Lung (tissue), 11 donors: ENCODE measurements at regions not wholly inside any gene's neighbourhood (a gene's known extent, or its start where the extent isn't known, plus 50 kb on each side); places are given as distances from the start of the nearest gene placed in this dataset.
A peak's percentile ranks its signal among the peaks of the same experiment; 100 is the strongest.
"Not testable (repeated sequence)": the region's sequence is repeated elsewhere in the genome, so short reads cannot be mapped to it uniquely, and the experiment has no call there.

Source experiments
- ATAC-seq: fragments of 200-7000 bp; cut with Tn5 transposase; one replicate; pipeline ENCODE4 v1.9.1; 2020; ENCODE audit warnings: moderate number of reproducible peaks; ENCODE audit not compliant: insufficient read depth, low FRiP score
- DNase-seq, 3 donors: peaks; one replicate each; pipeline ENCODE4 v3.0.0-alpha.2; 2013 to 2017
- H3K27ac ChIP-seq, 2 donors: one replicate each; pipeline ENCODE4 v1.5.1; 2013; ENCODE audit warnings: mild to moderate bottlenecking in 2 of 2, moderate library complexity in 2 of 2, control low read depth in 1 of 2, inconsistent platforms in 1 of 2, low read depth in 1 of 2, low read length in 1 of 2
- H3K27me3 ChIP-seq, 3 donors: one replicate each; pipeline ENCODE4 v1.5.1; 2013; ENCODE audit warnings: low read length in 2 of 3; ENCODE audit not compliant: control insufficient read depth in 3 of 3, insufficient read depth in 3 of 3
- H3K36me3 ChIP-seq, 4 donors: one replicate each; pipeline ENCODE4 v1.5.1; 2013; ENCODE audit warnings: low read length in 4 of 4, mild to moderate bottlenecking in 1 of 4, moderate library complexity in 1 of 4; ENCODE audit not compliant: control insufficient read depth in 4 of 4, insufficient read depth in 4 of 4
- H3K4me1 ChIP-seq, 5 donors: one replicate each; pipeline ENCODE4 v1.5.1; 2013; ENCODE audit warnings: low read length in 5 of 5, mild to moderate bottlenecking in 2 of 5, moderate library complexity in 1 of 5; ENCODE audit not compliant: control insufficient read depth in 5 of 5, insufficient read depth in 5 of 5
- H3K4me3 ChIP-seq: one replicate; pipeline ENCODE4 v1.5.1; 2013; ENCODE audit warnings: mild to moderate bottlenecking, control low read depth, moderate library complexity
- H3K9ac ChIP-seq, 2 donors: one replicate each; pipeline ENCODE4 v1.5.1; 2013; ENCODE audit warnings: low read length in 2 of 2, control low read depth in 1 of 2; ENCODE audit not compliant: insufficient read depth in 1 of 2
- H3K9me3 ChIP-seq, 4 donors: one replicate each; pipeline ENCODE4 v1.5.1; 2013; ENCODE audit warnings: low read length in 3 of 4, mild to moderate bottlenecking in 1 of 4, moderate library complexity in 1 of 4; ENCODE audit not compliant: control insufficient read depth in 4 of 4, insufficient read depth in 3 of 4
- WGBS, 2 donors: extraction: QIAGEN DNeasy Blood & Tissue Kit; methylation state at CpG; one replicate each; pipeline ENCODE4 v1.1.7; 2013; 5-methylcytosine and 5-hydroxymethylcytosine counted together
- TF ChIP-seq, protein P1 (sequence below): IDR thresholded peaks from 2 replicates; pipeline ENCODE4 v1.5.1; 2012; ENCODE audit warnings: mild to moderate bottlenecking; ENCODE audit errors: control extremely low read depth, extremely low read depth
- donor health status: control.
- donor health status: control.
- donor health status: Bipolar disorder and iron deficiency.
- donor health status: healthy.
- donor health status: DM: yes; HTN: yes; CAD: no.

GRCh38 chr6:22366214-22366613, 69.4 kb upstream of the PRL start:
- 38 to 55% methylated on average over 4 of the region's 4 CpGs for WGBS, 2 donors
- ATAC-seq, result no peak
- no peak overlapping the region for H3K4me3 ChIP-seq
- TF ChIP-seq, protein P1, sequence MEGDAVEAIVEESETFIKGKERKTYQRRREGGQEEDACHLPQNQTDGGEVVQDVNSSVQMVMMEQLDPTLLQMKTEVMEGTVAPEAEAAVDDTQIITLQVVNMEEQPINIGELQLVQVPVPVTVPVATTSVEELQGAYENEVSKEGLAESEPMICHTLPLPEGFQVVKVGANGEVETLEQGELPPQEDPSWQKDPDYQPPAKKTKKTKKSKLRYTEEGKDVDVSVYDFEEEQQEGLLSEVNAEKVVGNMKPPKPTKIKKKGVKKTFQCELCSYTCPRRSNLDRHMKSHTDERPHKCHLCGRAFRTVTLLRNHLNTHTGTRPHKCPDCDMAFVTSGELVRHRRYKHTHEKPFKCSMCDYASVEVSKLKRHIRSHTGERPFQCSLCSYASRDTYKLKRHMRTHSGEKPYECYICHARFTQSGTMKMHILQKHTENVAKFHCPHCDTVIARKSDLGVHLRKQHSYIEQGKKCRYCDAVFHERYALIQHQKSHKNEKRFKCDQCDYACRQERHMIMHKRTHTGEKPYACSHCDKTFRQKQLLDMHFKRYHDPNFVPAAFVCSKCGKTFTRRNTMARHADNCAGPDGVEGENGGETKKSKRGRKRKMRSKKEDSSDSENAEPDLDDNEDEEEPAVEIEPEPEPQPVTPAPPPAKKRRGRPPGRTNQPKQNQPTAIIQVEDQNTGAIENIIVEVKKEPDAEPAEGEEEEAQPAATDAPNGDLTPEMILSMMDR, result no peak
- no peaks in the 10 kb centered on the region for H3K27me3 ChIP-seq
- no peak overlapping the region for H3K9ac ChIP-seq
- peaks cover 0 to 8% (median 0%) of the 10 kb centered on the region in 5 donors for H3K4me1 ChIP-seq
- H3K36me3 ChIP-seq, result no peaks in the 10 kb centered on the region
- H3K27ac ChIP-seq, result no peak overlapping the region
- H3K9me3 ChIP-seq, result peaks cover 0 to 4% (median 0%) of the 10 kb centered on the region in 4 donors
- peak in 1 of 3 donors; percentile 40 for DNase-seq

- ATAC-seq, result no peak
- Histone ChIP-seq H3K4me3 (no peak overlapping the region), H3K4me1 (peaks cover 0 to 7% (median 0%) of the 10 kb centered on the region in 5 donors), H3K27me3 (no peaks in the 10 kb centered on the region), H3K9ac (no peak overlapping the region), H3K27ac (no peak overlapping the region), H3K9me3 (no peaks in the 10 kb centered on the region), H3K36me3 (no peaks in the 10 kb centered on the region)
- 62 to 88% methylated on average over 1 of the region's 1 CpG for WGBS, 2 donors
- TF ChIP-seq, protein P1, result no peak
- DNase-seq, result peak in 1 of 3 donors; percentile 24
These were observed 70.5 kb upstream of the PRL start for GRCh38 chr6:22367346-22367745.

GRCh38 chr6:22368794-22369193, 72.0 kb upstream of the PRL start:
- H3K9ac ChIP-seq, result no peak overlapping the region
- no peak overlapping the region for H3K27ac ChIP-seq
- 47 to 76% methylated on average over 1 of the region's 1 CpG for WGBS, 2 donors
- H3K4me3 ChIP-seq, result no peak overlapping the region
- TF ChIP-seq, protein P1, result no peak
- H3K36me3 ChIP-seq, result no peaks in the 10 kb centered on the region
- no peaks in the 10 kb centered on the region for H3K9me3 ChIP-seq
- H3K4me1 ChIP-seq, result peaks cover 0 to 2% (median 0%) of the 10 kb centered on the region in 5 donors
- no peak for ATAC-seq
- no peak for DNase-seq
- H3K27me3 ChIP-seq, result no peaks in the 10 kb centered on the region

DNA sequence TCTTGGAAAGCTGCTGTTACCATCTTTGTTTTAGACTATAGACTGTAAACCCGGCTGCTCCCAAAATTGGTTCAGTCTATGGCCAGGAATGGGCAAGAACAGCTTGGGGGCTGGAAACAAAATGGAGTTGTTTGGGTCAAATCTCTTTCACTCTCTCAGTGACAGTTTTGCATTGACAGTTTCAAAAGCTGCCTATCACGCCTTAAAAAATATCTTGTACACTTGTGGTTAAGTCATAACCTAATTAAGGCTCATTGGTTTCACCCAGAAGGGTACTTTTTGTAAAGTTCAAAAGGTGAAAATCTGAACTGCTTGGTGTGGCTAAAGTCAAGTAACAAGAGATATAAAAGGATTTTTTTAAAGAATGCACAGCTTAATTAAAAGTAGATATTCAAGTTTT, 76.1 kb upstream of the PRL start:
- H3K4me3 ChIP-seq, result no peak overlapping the region
- H3K27me3 ChIP-seq, result no peaks in the 10 kb centered on the region
- H3K4me1 ChIP-seq, result peaks cover 0 to 2% (median 0%) of the 10 kb centered on the region in 5 donors
- ATAC-seq (no peak), DNase-seq (no peak)
- no peaks in the 10 kb centered on the region for H3K9me3 ChIP-seq
- TF ChIP-seq, protein P1, result no peak
- H3K9ac ChIP-seq, result no peak overlapping the region
- H3K27ac ChIP-seq, result no peak overlapping the region
- H3K36me3 ChIP-seq, result no peaks in the 10 kb centered on the region
- WGBS, 2 donors, result 85% methylated on average over 2 of the region's 2 CpGs

GRCh38 chr6:22374950-22375349, 78.1 kb upstream of the PRL start:
- not testable (repeated sequence) for H3K27ac ChIP-seq, H3K27me3 ChIP-seq, H3K36me3 ChIP-seq, H3K4me1 ChIP-seq, DNase-seq, ATAC-seq, H3K9me3 ChIP-seq, H3K4me3 ChIP-seq, H3K9ac ChIP-seq
- WGBS, 2 donors, result 68 to 97% methylated on average over 2 of the region's 2 CpGs

GRCh38 chr6:22376293-22376692, 79.5 kb upstream of the PRL start:
- not testable (repeated sequence) for ATAC-seq, DNase-seq, H3K27ac ChIP-seq

More at GRCh38 chr6:22376293-22376692, 79.5 kb upstream of the PRL start:
- H3K36me3 ChIP-seq, H3K9ac ChIP-seq, H3K4me3 ChIP-seq, H3K9me3 ChIP-seq, H3K4me1 ChIP-seq, H3K27me3 ChIP-seq: not testable (repeated sequence)
